Dermis microvascular lymphatic vessel endothelial cell (primary cell): ENCODE measurements at regions not wholly inside any gene's neighbourhood (a gene's known extent, or its start where the extent isn't known, plus 50 kb on each side); places are given as distances from the start of the nearest gene placed in this dataset.

Experiments used
- DNase-seq, 2 donors: peaks; one replicate each; pipeline versions ENCODE4 v3.0.0 to v3.0.0-alpha.2; 2010; ENCODE audit warnings: low read depth in 2 of 2

- DNase-seq = no peak
Observed at GRCh38 chr3:74351213-74351612, 263.2 kb downstream of the CNTN3 start.

GRCh38 chr3:74349015-74349414, 265.4 kb downstream of the CNTN3 start:
- no peak for DNase-seq

- DNase-seq = no peak
Observed at GRCh38 chr3:74347563-74348268, 266.7 kb downstream of the CNTN3 start.

- DNase-seq = no peak
Observed at GRCh38 chr3:74346896-74347295, 267.6 kb downstream of the CNTN3 start.

- no peak for DNase-seq
Observed at GRCh38 chr3:74345701-74346100, 268.8 kb downstream of the CNTN3 start.

GRCh38 chr3:74344865-74345440, 269.5 kb downstream of the CNTN3 start:
- no peak for DNase-seq

- no peak for DNase-seq
Observed at GRCh38 chr3:74343391-74343790, 271.1 kb downstream of the CNTN3 start.

GRCh38 chr3:74338998-74339397, 275.5 kb downstream of the CNTN3 start:
- no peak for DNase-seq

- no peak for DNase-seq
Observed at GRCh38 chr3:74332165-74332564, 282.3 kb downstream of the CNTN3 start.

- DNase-seq = no peak
Observed at GRCh38 chr3:74331711-74332110, 282.7 kb downstream of the CNTN3 start.

GRCh38 chr3:74329096-74329495, 285.4 kb downstream of the CNTN3 start:
- DNase-seq = no peak

- no peak for DNase-seq
Observed at GRCh38 chr3:74328435-74328834, 286.0 kb downstream of the CNTN3 start.

GRCh38 chr3:74315291-74315690, 299.2 kb downstream of the CNTN3 start:
- no peak for DNase-seq

GRCh38 chr3:74314696-74315095, 299.8 kb downstream of the CNTN3 start:
- no peak for DNase-seq

- no peak for DNase-seq
Observed at GRCh38 chr3:74309716-74310115, 304.7 kb downstream of the CNTN3 start.

GRCh38 chr3:74304424-74304823, 310.0 kb downstream of the CNTN3 start:
- no peak for DNase-seq

- DNase-seq = no peak
Observed at GRCh38 chr3:74303711-74304110, 310.7 kb downstream of the CNTN3 start.

GRCh38 chr3:74302969-74303368, 311.5 kb downstream of the CNTN3 start:
- no peak for DNase-seq

- DNase-seq = no peak
Observed at GRCh38 chr3:74302281-74302680, 312.2 kb downstream of the CNTN3 start.

- DNase-seq = no peak
Observed at GRCh38 chr3:74301056-74301455, 313.4 kb downstream of the CNTN3 start.

- DNase-seq = no peak
Observed at GRCh38 chr3:74295479-74295878, 319.0 kb downstream of the CNTN3 start.

- no peak for DNase-seq
Observed at GRCh38 chr3:74288761-74289160, 325.7 kb downstream of the CNTN3 start.

GRCh38 chr3:74287557-74287956, 326.9 kb downstream of the CNTN3 start:
- no peak for DNase-seq

GRCh38 chr3:74282202-74282601, 332.3 kb downstream of the CNTN3 start:
- no peak for DNase-seq
